SK-N-DZ (cell line): ENCODE measurements at regions not wholly inside any gene's neighbourhood (a gene's known extent, or its start where the extent isn't known, plus 50 kb on each side); places are given as distances from the start of the nearest gene placed in this dataset.
"Not testable (repeated sequence)": the region's sequence is repeated elsewhere in the genome, so short reads cannot be mapped to it uniquely, and the experiment has no call there.

Experiments used
- DNase-seq: peaks from one replicate; pipeline ENCODE4 v3.0.0-alpha.2; 2015; ENCODE audit warnings: low spot score

DNA sequence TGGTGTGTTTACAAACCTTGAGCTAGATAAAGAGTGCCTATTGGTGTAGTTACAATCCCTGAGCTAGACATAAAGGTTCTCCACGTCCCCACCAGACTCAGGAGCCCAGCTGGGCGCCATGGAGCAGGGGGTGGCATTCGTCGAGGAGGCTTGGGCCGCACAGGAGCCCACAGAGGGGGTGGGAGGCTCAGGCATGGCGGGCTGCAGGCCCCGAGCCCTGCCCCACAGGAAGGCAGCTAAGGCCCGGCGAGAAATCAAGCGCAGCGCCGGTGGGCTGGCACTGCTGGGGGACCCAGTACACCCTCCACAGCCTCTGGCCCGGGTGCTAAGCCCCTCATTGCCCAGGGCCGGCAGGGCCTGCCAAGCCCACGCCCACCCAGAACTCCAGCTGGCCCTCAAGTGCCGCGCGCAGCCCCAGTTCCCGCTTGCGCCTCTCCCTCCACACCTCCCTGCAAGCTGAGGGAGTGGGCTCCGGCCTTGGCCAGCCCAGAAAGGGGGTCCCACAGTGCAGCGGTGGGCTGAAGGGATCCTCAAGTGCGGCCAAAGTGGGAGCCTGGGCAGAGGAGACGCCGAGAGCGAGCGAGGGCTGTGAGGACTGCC lies 562.1 kb upstream of the LUZP2 start:
- not testable (repeated sequence) for DNase-seq

DNA sequence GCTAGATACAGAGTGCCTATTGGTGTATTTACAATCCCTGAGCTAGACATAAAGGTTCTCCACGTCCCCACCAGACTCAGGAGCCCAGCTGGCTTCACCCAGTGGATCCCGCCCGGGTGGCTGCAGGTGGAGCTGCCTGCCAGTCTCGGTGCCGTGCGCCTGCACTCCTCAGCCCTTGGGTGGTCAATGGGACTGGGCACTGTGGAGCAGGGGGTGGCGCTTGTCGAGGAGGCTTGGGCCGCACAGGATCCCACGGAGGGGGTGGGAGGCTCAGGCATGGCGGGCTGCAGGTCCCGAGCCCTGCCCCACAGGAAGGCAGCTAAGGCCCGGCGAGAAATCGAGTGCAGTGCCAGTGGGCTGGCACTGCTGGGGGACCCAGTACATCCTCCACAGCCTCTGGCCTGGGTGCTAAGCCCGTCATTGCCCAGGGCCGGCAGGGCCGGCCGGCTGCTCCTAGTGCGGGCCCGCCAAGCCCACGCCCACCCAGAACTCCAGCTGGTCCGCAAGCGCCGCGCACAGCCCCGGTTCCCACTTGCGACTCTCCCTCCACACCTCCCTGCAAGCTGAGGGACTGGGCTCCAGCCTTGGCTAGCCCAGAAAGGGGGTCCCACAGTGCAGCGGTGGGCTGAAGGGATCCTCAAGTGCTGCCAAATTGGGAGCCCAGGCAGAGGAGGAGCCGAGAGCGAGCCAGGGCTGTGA lies 554.6 kb upstream of the LUZP2 start:
- not testable (repeated sequence) for DNase-seq

DNA sequence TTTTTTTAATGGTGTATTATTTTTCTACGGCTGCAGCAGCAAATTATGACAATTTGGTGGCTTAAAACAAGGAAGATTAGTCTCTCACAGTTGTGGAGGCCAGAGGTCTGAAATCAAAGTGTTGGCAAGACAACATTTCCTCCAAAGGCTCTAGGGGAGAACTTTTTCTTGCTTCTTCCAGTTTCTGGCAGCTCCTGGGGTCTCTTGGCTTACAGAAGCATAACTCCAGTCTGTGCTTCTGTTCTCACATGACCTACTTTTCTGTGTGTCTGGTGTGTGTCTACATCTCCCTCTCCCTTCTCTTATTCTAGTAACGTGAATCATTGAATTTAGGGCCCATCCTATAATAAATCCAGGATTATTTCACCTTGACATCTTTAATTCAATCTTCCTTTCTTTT lies 551.9 kb upstream of the LUZP2 start:
- DNase-seq, result peak; percentile 33

DNA sequence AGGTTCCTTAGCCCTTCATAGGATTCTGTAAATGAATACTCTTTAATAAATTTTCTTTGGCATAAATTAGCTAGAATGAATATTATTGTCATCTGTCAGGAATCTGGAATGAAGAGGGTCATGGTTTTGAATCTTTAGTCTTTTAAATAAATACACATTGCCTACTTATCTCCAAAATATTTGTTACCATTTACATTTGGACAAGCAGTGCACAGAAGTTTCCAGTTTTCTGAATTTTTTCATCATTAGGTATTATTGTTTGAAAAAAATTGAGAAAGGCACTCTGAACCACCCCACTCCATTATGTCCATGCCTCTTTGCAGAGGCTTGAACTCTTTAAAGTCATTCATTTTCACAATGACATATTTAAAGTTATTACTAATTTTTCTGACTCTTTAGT lies 549.0 kb upstream of the LUZP2 start:
- no peak for DNase-seq

DNA sequence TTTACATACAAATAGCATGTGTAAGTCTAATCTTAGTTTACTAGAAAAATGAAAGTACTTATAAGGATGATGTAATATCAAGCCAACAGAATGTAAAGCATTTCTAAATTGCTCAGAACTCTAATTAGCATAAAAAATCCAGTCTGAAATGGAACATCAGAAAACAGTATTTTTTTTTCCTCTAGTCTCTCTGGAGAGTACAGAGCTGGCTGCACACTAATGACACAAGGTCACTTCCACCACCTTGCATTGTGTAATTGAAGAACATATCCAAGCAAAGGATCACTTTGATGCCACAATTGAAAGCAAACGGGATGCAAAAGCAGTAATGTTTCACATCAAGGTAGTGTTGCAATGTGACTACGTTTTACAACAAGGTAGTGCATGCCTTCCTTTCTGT lies 548.0 kb upstream of the LUZP2 start:
- no peak for DNase-seq

DNA sequence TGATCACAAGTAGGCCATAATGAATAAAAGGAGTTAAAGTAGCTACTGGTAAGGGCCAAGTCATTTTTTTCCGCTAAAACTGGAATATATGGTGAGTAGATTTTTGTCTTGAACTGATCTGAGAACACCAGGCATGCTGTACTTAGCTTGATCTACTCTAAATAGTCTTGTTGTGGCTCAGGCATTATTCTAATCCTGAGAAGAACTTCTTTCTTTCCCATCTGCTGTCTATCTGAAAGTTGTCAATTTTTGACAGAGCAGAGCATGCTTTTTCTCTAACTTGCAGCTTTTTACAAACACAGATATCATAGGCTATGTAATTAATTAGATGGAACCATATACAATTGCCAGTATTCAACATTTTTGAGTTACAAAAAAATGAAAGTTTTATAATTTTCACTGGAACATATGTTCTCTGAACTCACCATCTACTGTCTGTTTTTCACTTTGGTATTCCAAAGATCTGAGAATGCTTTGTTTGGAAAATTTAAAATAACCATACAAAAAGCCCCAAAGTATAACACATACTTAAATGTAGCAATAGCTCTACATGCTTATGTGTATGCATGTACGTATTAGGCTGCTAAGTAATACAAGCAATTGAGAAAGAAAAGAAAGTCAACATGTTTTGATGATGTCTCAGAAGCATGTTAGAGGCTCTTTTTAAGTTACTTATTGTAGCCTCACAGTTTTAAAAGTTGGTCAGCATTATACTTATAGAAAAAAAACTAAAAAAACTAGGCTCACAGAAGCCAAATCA lies 542.7 kb upstream of the LUZP2 start:
- no peak for DNase-seq

DNA sequence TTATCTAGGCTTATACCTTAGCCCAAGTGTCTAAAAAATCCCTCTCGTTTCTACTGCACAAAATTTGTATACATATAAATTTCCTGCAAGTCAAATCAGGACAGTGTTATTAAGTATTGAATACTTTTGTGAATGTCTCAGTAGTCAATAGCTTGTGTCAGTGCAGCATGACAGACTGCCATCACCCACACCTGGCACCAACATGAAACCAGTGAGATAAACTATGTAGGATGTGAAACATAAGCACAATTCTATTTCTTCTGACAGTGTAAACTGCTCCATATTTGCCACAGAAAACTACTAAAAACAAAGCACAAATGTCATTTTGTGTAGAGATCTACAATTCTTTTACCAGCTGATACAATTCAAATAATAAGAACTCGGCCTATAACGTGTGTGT lies 542.1 kb upstream of the LUZP2 start:
- no peak for DNase-seq

DNA sequence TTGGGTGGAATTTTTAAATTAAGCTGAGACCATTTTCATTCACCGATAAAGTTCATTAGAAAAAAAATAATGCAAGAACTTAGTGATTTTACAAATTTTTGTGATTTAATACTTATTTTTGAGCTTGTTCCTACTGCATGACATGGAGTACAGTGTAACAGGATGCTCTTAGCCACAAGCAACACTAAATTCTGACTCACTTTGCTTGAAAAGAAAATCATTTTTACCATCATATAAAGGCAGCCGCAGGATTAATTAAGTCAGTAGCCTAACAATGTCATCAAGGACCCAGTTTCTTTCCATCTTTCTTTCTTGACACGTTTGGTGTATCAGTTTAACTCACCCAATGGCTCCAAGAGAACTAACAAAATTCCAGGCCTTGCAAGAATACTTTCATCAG lies 540.3 kb upstream of the LUZP2 start:
- no peak for DNase-seq

DNA sequence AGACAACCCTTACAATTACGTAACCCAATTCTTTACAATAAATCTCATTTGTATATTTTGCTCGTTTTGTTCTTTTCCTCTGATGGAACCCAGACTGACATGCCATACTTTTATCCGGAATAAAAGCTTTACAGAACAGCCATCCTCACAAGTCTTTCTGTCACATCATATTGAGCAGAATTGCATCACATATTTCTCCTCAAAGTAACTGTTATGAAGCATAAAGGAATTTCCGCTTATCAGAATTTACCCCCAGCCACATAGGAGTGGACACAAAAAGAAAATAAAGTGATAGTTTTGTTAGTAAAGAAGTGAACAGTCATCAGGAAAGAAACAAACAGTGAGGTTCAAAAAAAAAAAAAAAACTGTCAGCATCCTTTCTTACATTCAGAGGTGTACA lies 539.5 kb upstream of the LUZP2 start:
- DNase-seq, result no peak

DNA sequence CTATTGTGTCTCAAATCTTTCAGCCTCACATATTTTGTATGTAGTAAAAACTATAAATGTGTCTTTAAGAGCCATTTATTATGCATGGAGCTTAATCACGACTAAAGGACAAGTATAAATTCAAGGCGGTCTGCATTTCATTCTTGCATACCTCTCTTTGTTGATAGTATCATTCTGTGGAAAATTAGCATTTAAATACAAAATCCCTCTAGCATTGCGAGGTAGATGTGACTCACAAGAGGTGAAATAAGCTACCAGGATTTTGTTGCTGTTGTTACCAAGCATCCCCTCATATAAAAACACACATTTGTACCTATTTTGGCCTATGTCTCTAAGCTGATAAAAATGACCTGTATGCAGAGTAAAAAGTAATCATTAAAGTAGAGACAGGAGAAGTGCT lies 537.4 kb upstream of the LUZP2 start:
- DNase-seq, result no peak

DNA sequence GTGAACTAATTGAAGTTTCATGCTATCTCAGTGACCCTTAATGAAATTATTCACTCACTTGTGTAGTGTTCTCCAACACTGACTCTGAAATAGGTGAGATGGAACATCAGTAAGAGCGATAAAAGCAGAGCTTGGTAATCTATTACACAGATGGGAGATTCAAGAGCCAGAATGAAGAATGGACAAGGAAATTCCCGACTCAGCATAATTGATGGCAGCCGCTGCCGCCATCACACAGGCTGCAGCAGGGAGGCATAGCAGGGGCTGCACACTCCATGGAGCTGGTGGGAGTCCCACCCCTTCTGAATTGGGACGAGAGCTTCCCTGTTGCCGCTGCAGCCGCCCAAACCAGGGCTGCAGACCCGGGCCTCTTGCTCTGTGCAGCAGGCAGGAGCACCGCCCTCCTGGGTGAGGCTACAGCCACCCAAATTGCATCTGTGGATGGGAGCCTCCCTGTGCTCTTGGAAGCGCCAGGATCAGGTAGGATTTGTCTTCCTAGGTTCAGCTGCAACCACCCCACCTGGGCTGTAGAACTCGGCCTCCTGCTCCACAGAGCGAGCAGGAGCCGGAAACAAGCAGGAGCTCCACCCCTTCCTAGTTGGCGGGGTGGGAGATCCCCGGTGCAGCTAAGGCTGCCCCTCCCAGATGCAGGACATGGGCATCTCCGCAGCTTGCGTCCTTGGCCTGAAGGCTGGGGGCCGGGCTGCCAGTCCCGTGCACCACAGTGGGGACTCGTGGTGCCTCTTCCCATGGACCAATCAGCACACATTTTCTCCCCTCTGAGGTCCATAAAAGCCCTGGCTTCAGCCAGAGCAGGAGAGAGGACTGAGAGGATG lies 535.1 kb upstream of the LUZP2 start:
- DNase-seq, result peak; percentile 6

DNA sequence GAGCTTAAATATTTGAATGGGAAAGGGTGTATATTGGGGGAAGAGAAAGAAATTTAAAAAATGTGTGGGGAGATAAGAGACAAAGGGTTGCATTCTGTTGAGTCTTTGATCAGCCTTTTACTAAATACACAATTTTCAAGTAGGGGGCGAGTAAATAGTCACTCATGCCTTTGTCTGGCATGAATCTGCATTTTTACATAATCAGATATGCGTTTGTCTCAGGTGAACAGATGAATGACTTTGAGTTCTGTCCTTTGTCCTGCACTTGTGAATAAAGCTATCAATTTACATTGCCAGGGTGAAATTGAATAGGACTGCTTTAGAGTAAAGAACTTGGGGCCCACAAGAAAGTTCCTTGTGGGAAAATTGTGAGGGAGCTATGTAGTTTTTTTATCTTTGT lies 523.6 kb upstream of the LUZP2 start:
- no peak for DNase-seq

DNA sequence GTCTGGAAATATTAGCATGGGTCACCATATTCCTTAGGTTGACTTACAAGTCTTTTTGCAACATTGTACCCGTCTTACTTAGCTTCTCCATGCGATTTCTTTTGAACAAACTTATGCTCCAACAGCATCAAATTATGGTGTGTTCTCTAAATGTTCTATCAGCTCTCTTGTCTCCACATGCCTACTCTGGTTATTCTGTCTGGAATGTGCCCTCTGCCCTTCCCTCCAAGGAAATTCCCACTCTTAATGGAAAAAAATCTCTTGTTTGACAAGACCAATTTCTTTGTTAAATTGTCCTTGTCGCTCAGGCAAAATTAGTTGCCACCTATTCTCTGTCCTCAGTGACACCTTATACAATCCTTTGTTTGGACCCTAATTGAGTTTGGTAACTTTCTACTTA lies 522.8 kb upstream of the LUZP2 start:
- DNase-seq, result no peak

DNA sequence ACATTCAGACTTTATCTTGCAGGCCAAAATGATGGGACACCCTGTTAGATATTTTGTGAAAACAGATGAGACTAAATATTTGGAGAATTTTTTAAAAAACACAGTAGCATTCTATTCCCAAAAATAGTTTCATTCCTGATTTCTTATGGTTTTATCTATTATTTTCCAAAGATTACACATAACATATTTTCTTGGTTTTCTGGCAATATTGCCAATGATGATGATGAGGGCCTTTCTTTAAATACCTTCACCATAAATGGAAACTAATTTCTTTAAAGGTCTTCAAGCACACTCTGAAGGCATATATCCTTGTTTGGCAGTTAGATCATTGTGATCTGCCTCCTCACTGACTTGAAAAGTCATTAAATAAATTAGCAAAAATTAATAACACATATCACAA lies 522.3 kb upstream of the LUZP2 start:
- DNase-seq, result no peak

DNA sequence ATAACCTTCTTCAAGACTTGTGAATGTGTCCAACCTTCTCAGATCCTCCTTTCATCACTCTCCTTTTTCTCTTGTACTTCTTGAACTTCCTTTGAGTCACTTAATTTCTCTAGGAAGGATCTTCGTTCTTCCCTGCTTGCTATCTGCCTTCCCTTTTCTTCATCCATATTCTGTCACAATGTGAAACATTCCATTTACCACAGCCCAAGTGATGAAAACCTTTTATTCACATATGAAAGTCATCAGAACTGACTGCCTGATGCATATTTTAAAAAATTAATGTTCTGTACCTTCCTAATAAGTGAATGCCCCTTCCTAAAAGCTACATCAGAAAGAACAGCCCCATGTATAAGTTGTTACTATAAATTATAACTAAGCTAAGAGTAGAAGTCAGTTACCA lies 520.4 kb upstream of the LUZP2 start:
- DNase-seq, result no peak

DNA sequence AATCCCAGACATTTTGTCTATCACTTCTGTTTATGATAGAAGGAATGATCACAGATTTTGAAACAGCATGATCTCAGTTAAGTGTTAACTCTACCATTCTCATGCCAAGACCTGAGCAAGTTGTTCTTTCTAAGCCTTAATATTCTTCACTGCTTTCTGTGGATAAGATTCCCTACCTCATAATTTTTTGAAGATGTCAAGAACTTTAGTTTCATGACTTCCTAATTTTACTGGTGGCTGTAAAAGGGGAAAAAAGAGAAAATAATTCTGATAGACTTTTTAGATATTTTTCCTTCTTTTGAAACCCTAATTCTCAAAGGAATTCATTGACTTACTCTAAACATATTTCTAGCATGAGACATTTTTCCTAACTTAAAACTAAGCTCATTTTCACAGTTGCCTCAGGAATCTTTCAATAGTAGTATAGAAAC lies 520.0 kb upstream of the LUZP2 start:
- DNase-seq, result no peak

DNA sequence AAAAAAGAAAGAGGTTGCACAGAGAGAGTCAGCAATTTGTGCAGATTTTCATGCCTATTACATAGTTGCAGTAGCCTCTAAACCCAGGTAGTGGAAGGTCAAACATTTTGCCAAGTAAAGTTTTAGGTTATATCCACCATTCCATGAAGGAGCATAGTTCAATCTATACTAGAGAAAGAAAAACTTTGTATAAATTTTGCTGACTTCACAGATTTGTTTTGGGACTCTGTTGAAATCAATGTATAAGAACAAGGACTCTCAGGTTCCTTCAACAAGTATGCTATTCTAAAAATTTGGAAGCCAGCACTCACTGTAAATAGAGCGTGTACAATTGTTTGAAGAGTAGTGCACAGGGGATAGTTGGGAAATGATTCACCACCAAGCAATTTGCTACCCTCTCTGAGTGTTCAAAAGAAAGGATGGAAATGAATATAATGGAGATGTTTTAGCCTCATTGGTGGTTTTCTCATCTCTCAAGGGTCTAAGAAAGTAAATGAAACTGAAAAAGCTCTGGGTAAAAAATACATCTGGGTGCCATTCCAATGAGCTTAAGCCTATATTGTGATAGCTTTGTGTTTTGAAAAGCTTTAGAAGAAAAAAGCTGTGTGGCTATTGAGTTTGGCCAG lies 508.4 kb upstream of the LUZP2 start:
- no peak for DNase-seq

DNA sequence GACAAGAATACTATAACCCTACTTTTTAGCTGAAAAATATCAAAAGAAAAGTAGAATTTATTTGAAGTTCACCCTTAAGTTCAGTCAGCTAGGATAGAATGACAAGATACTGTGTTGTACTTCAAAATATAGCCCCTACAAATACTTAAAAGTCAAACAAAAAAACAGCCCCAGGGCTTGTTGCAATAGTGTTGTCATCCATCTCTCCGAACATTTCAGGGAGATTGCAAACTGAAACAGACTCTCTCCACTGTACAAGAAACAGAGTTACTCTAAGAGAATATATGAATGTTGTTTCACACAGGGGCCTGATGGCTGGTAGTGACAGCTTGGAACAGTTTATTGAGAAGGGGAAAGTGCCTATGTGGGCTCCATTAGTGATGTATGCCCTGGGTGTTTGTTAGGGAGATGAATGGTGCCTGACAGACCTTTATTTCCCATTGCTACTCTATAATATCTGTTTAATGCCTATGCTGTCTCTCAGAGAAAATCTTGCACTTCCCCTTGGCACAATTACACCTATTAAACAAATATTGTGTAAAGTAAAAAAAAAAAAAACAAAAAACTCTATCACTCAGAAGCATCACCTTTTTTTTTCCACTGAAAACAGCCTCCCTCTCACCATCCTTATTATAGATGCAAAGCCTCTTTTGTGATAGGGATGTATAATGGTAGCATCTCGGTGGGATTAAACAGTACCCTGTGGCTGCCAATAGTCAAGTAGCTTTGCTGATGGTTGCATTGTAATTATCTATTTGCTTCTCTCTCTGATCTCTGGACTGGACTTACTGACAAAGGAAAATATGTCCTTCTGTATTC lies 506.3 kb upstream of the LUZP2 start:
- DNase-seq, result no peak

DNA sequence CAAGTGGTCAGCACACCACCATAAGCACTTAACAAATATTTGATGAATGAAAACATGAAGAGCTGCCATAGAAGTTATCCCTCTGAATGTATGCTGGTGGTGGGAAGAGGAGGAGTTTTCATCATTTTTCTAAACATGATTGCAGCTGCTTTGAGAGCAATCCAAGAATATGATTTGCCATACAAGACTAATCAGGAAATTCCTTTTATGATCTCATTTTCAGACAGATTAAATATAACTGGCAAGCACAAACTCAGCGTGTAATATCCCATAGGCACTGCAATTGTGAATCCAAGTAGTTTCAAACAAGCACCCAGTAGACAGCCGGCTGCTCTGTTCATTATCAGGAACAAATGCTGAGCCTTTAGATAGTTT lies 505.7 kb upstream of the LUZP2 start:
- no peak for DNase-seq

DNA sequence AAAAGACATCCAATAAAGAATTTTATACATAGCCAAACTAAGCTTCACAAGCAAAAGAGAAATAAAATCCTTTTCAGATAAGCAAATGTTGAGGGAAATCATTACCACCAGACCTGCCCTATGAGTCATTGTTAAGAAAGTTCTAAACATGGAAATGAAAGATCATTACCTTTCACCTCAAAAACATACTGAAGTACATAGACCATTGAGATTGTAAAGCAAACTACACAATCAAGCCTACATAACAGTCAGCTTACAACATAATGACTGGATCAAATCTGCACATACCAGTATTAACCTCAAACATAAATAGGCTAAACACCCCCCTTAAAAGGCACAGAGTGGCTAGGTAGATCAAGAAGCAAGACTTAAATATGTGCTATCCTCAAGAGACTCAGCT lies 501.0 kb upstream of the LUZP2 start:
- no peak for DNase-seq

DNA sequence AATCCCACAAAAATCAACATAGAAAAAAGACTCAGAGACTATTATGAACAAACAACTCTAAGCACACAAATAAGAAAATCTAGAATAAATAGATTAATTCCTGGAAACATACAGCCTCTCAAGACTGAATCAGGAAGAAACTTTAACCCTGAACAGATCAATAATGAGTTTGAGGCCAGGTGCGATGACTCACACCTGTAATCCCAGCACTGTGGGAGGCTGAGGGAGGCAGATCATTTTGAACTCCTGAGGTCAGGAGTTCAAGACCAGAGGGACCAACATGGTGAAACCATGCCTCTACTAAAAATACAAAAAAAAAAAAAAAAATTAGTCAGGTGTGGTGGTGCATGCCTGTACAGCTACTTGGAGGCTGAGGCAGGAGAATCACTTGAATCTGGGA lies 499.5 kb upstream of the LUZP2 start:
- DNase-seq, result no peak
